ENCODE measurements at regions not wholly inside any gene's neighbourhood (a gene's known extent, or its start where the extent isn't known, plus 50 kb on each side); places are given as distances from the start of the nearest gene placed in this dataset.

DNA sequence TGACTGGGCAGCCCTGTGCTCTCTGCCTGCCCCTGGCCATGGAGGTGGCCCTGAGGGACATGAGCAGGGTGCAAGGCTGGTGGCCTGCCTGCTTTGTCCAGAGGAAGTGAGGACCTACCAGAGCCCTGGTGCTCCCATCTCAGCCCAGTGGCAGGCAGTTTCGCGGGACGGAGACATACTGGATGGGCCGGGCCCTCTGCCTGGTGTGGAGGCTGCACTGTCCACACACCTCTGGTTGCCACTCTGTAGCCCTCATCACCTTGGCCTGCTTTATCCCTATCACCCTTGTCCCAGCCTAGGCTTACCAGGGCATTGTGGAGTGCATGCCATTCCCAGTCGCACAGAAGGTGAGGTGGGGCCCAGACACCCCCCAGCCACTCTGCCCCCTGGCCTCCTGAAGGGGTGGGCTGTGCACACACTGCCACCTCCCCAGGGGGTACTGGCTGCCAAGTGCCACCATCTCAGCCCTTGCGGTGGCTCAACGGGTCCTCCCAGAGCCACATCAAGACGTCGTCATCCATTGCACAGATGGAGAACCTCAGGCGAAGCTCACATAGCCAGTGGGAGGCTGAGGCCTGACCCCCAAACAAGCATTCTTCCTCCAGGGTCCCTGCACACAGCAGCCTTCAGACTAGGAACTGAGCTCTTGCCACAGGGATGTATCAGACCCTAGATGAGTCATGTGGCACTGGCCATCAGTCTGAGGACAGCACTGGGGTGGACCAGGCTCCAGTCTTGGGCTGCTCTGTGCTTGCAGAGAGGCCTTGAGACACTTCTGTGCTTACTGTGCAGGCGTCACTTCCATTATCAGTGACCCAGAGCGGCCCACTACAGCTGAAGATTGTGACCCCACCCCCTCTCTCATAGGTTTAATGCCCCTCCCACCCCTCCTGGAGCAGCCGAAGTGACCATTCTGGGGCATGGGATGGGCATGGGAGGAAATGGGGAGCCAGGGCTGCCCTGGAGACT is 176.1 kb downstream of the IGLL1 start:
- DNase-seq (ENCODE audit: low read depth in 1 of 2, low spot score in 2 of 2) (no peak), FAIRE-seq (no peak)
- Histone ChIP-seq H3K18ac (ENCODE audit: extremely low read depth, low read length) (no peak overlapping the region; the same call in 1 of the 2 replicates), H3K4me2 (ENCODE audit: insufficient read depth in 1 of 2, low read depth in 2 of 2, low read length in 2 of 2) (no peak overlapping the region), H3K79me2 (ENCODE audit: control insufficient read depth in 1 of 2, insufficient read depth in 2 of 2, low read length in 2 of 2) (no peaks in the 10 kb centered on the region), H3K4me3 (ENCODE audit: extremely low read depth in 1 of 4, insufficient read depth in 2 of 4, low read depth in 3 of 4, low read length in 4 of 4) (no peak overlapping the region), H2BK120ac (replicated peaks; ENCODE audit: low read depth, low read length) (no peak overlapping the region), H3K9me3 (ENCODE audit: insufficient read depth in 2 of 2, low read depth in 1 of 2, low read length in 1 of 2) (no peaks in the 10 kb centered on the region), H3K23ac (ENCODE audit: insufficient read length) (no peak overlapping the region), H2BK5ac (ENCODE audit: low read depth, low read length) (no peak overlapping the region), H3K23me2 (ENCODE audit: low read depth, low read length) (peaks cover 4% of the 10 kb centered on the region; the same call in 1 of the 2 replicates), H3K36me3 (ENCODE audit: control insufficient read depth in 2 of 4, insufficient read depth in 4 of 4, low read length in 3 of 4) (no peaks in the 10 kb centered on the region), H3K4ac (replicated peaks; ENCODE audit: insufficient read length, low read depth, low read length) (no peak overlapping the region), H2AFZ (ENCODE audit: low read length) (no peak overlapping the region), H3K79me1 (ENCODE audit: low read depth, low read length) (no peaks in the 10 kb centered on the region; the same call in 1 of the 2 replicates), H3K56ac (replicated peaks; ENCODE audit: insufficient read length, low read depth, low read length) (no peak overlapping the region), H2BK15ac (ENCODE audit: low read length) (no peak overlapping the region), H3K27ac (ENCODE audit: low read depth, low read length) (no peak overlapping the region), H4K5ac (ENCODE audit: insufficient read length, low read depth, low read length) (no peak overlapping the region), H3K9ac (replicated peaks in 1 of 4; ENCODE audit: extremely low read depth in 1 of 4, low read depth in 3 of 4, low read length in 3 of 4) (no peak overlapping the region), H3K14ac (ENCODE audit: insufficient read length) (no peak overlapping the region), H4K20me1 (replicated peaks in 1 of 2; ENCODE audit: control insufficient read depth in 1 of 2, insufficient read depth in 2 of 2, low read length in 2 of 2) (peaks cover 0 to 5% of the 10 kb centered on the region in 2 experiments), H2AK5ac (ENCODE audit: low read depth, low read length) (0 out of 2 replicates have a peak overlapping the region, but pooled peaks have one; percentile 65), H3K4me1 (replicated peaks in 1 of 4; ENCODE audit: control insufficient read depth in 3 of 4, insufficient read depth in 4 of 4, low read length in 3 of 4) (peaks cover 0 to 8% (median 4%) of the 10 kb centered on the region in 4 experiments; a peak in 4 of 7 replicates), H2BK20ac (ENCODE audit: low read length) (no peak overlapping the region), H4K8ac (ENCODE audit: extremely low read depth, insufficient read depth, low read length) (no peak overlapping the region), H2BK12ac (ENCODE audit: low read depth, low read length) (no peak overlapping the region), H4K91ac (replicated peaks; ENCODE audit: insufficient read length, low read length) (no peak overlapping the region), H3K27me3 (replicated peaks in 1 of 4; ENCODE audit: control insufficient read depth in 3 of 4, extremely low read depth in 1 of 4, insufficient read depth in 3 of 4, low read length in 3 of 4) (peaks cover 0 to 7% (median 0%) of the 10 kb centered on the region in 4 experiments; a peak in 3 of 7 replicates)
- WGBS, 2 experiments (ENCODE audit: extremely low coverage in 1 of 2, insufficient coverage in 1 of 2, insufficient read length in 1 of 2, insufficient replicate concordance in 2 of 2, low coverage in 1 of 2, low lambda C conversion rate in 2 of 2, missing lambda C conversion rate in 1 of 2), result 92% methylated on average over 13 of the region's 13 CpGs; no CpG with 5 or more reads in 1 of the 2 experiments
- ChIA-PET POLR2A (ENCODE audit: partially characterized antibody) (no interaction called here), CTCF (ENCODE audit: partially characterized antibody) (interaction anchor here (0.5 to 1.6 kb wide), 8 partner anchors 18 to 187 kb away, joined by 3 to 7 read pairs (median 3); no protein-coding TSS in a partner anchor)
- no peak for TF ChIP-seq HDAC2 (IDR thresholded peaks at IDR 0.05; ENCODE audit: borderline replicate concordance in 1 of 2, low read depth in 2 of 2, low read length in 2 of 2)
- TF ChIP-seq POLR2A (IDR thresholded peaks at IDR 0.05; ENCODE audit: control extremely low read depth in 1 of 2, low read depth in 2 of 2, low read length in 2 of 2), result no peak
- TF ChIP-seq RNF2 (IDR thresholded peaks at IDR 0.05; ENCODE audit: borderline replicate concordance, low read depth, low read length, missing control alignments, poor library complexity, severe bottlenecking), result no peak
- TF ChIP-seq EZH2 (IDR thresholded peaks at IDR 0.05; ENCODE audit: low read depth, low read length, severe bottlenecking), result no peak
- no peak for TF ChIP-seq RXRA (IDR thresholded peaks at IDR 0.05; ENCODE audit: insufficient read depth, low read depth, low read length)
- TF ChIP-seq EGR1 (IDR thresholded peaks at IDR 0.05; ENCODE audit: borderline replicate concordance, low read depth, low read length), result no peak
- no peak for TF ChIP-seq TCF12 (IDR thresholded peaks at IDR 0.05; ENCODE audit: low read depth, low read length)
- TF ChIP-seq SP1 (IDR thresholded peaks at IDR 0.05; ENCODE audit: low read depth, low read length), result no peak
- no peak for TF ChIP-seq RBBP5 (IDR thresholded peaks at IDR 0.05; ENCODE audit: borderline replicate concordance, low read depth, low read length)
- TF ChIP-seq KDM4A (IDR thresholded peaks at IDR 0.05; ENCODE audit: low read depth, low read length, severe bottlenecking), result no peak
- no peak for TF ChIP-seq TAF7 (optimal IDR thresholded peaks at IDR 0.05; ENCODE audit: borderline replicate concordance, low read depth, low read length)

Data from H1 (cell line).